AG04450 (cell line): ENCODE measurements at regions not wholly inside any gene's neighbourhood (a gene's known extent, or its start where the extent isn't known, plus 50 kb on each side); places are given as distances from the start of the nearest gene placed in this dataset.

ENCODE experiments used
- CTCF ChIA-PET: fragments of 300-600, 350-600 bp; formaldehyde crosslinking; extraction: SDS; loops from one replicate; lab custom pipeline; 2022; ENCODE audit warnings: antibody characterized with exemption, inconsistent platforms; lab: Charles Lee
- POLR2A ChIA-PET: fragments of 350-600 bp; formaldehyde crosslinking; extraction: SDS; loops from one replicate; lab custom pipeline; 2021; ENCODE audit warnings: antibody characterized with exemption, inconsistent platforms; lab: Yijun Ruan, JAX
- DNase-seq: peaks from one replicate; pipeline ENCODE4 v3.0.0-alpha.2; 2011; ENCODE audit warnings: low read depth, low spot score
- H3K27ac ChIP-seq: one replicate; pipeline ENCODE4 v1.5.1; 2012; ENCODE audit warnings: low read depth, low read length, control low read depth
- H3K27me3 ChIP-seq: one replicate; pipeline ENCODE4 v1.6.0; 2012; ENCODE audit warnings: low read length; ENCODE audit not compliant: control insufficient read depth, insufficient read depth
- H3K4me3 ChIP-seq: 2 replicates; pipeline ENCODE4 v1.5.1; 2011; ENCODE audit warnings: mild to moderate bottlenecking, low read depth, low read length, control low read depth
- H3K9me3 ChIP-seq: 2 replicates; pipeline ENCODE4 v1.5.1; 2012; ENCODE audit warnings: low read length; ENCODE audit not compliant: control insufficient read depth, insufficient read depth
- TF ChIP-seq, protein P1 (sequence below): IDR thresholded peaks from 2 replicates; pipeline ENCODE4 v1.5.1; 2011; ENCODE audit warnings: low read depth, low read length, control low read depth, inconsistent platforms

DNA sequence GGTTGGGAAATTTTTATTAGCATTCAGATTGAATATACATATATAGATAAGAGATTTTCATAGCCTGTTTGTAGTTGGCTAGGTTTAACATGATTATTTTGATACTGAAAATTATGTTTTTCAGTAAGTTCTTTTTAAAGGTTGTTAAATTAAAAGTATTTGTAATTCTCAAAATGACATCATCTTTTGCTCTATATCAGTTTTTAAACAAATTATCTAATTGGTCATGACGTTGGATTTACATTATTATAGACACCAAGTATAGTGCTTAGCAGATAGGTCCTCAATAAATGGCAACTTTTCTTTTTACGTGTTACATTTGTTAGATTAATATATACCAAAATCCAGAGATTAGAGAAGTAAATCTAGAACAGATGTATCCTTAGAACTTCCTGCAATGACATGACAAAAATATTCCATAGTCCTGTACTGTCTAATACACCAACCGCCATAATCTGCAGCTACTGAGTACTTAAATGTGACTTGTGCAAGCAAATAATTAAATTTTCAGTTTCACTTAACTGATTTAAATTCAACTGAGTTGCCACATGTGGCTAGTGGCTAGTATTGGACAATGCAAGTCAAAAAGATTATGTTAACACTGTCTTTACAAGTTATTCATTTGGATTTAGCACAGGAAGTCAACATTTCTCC lies 1613.1 kb upstream of the TENM3 start:
- H3K27me3 ChIP-seq: no peaks in the 10 kb centered on the region
- POLR2A ChIA-PET: no interaction called here
- H3K27ac ChIP-seq: no peak overlapping the region
- CTCF ChIA-PET: no interaction called here
- H3K4me3 ChIP-seq: no peak overlapping the region
- H3K9me3 ChIP-seq: no peaks in the 10 kb centered on the region
- TF ChIP-seq, protein P1, sequence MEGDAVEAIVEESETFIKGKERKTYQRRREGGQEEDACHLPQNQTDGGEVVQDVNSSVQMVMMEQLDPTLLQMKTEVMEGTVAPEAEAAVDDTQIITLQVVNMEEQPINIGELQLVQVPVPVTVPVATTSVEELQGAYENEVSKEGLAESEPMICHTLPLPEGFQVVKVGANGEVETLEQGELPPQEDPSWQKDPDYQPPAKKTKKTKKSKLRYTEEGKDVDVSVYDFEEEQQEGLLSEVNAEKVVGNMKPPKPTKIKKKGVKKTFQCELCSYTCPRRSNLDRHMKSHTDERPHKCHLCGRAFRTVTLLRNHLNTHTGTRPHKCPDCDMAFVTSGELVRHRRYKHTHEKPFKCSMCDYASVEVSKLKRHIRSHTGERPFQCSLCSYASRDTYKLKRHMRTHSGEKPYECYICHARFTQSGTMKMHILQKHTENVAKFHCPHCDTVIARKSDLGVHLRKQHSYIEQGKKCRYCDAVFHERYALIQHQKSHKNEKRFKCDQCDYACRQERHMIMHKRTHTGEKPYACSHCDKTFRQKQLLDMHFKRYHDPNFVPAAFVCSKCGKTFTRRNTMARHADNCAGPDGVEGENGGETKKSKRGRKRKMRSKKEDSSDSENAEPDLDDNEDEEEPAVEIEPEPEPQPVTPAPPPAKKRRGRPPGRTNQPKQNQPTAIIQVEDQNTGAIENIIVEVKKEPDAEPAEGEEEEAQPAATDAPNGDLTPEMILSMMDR: no peak
- DNase-seq: no peak

DNA sequence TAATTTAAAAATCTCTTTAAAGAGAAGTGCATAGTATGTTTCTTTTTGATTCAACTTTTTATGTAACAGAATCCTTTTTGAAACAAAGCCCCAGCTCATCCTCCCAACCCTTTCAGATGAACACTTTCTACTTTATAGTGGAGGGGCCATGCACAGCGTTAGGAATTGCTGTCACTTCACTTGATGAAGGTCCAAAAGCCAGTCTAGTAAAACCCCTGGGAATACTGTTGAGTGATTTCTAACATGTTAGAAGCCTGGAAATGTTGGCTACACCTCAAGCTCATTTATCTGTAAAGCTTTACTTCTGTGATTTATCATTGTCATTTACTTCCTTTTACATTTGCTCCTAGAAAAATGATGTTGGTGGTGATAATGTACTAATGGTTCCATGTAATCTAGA lies 1608.9 kb upstream of the TENM3 start:
- Histone ChIP-seq H3K9me3 (no peaks in the 10 kb centered on the region), H3K27me3 (no peaks in the 10 kb centered on the region), H3K27ac (no peak overlapping the region), H3K4me3 (no peak overlapping the region)
- TF ChIP-seq, protein P1: no peak
- ChIA-PET POLR2A (no interaction called here), CTCF (no interaction called here)
- DNase-seq: no peak

DNA sequence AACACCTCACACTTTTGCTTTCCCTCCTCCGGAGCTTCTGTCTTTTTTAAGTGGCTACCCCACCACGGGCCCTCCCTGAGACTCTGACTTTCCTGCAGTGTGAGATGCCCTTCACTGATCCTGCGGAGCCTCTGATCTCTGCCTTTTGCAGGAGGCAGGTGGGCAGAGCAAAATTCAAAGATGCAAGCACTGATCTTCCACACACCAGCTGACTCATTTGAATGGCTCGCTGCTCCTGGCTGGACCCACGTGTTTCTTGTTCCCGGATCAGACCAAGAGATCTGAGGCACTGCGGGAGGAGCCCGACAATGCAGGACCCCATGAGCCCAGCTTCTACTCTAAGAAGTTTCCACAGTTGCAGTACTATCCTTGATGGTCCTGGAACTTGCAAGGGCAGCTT lies 1607.9 kb upstream of the TENM3 start:
- Histone ChIP-seq H3K27me3 (no peaks in the 10 kb centered on the region), H3K27ac (no peak overlapping the region), H3K9me3 (no peaks in the 10 kb centered on the region), H3K4me3 (no peak overlapping the region)
- no peak for DNase-seq
- POLR2A ChIA-PET: no interaction called here
- TF ChIP-seq, protein P1: no peak
- CTCF ChIA-PET: interaction anchor here (1.4 kb wide), 1 partner anchor 30 kb away, joined by 4 read pairs; no protein-coding TSS in a partner anchor

DNA sequence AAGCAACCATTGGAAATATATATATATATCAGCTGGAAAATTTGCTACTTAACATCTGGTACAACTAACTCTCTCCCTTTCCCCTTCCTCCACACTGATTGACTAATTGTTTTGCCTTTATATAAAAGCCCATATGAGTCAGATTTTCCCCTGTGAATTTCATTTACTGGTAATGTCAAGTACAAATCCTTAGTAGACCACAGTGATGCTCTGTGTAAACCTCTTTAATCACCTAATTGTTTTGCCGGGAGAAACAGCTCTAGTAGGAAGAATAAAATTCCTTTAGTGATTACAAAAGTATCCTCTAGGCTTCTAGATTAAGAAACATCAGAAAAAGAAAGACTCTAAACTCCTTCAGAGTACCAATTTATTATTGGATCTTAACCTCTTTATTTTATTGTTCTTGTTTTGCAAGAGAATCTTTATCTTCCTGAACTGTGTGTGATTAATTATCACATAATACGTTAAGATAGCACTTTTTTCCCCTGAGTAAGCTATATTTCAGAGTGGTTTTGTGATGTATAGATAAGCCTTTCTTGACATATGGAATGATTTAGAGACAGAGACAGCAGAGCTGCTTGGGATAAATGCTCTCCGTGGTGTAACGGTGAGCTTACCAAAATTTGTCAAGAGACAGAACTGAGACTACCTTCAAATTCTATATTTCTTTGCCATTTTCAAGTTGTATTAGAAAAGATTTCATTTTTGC lies 1606.4 kb upstream of the TENM3 start:
- Histone ChIP-seq H3K27ac (no peak overlapping the region), H3K9me3 (no peaks in the 10 kb centered on the region), H3K4me3 (no peak overlapping the region), H3K27me3 (no peaks in the 10 kb centered on the region)
- CTCF ChIA-PET: no interaction called here
- DNase-seq: no peak
- TF ChIP-seq, protein P1: no peak
- POLR2A ChIA-PET: no interaction called here

DNA sequence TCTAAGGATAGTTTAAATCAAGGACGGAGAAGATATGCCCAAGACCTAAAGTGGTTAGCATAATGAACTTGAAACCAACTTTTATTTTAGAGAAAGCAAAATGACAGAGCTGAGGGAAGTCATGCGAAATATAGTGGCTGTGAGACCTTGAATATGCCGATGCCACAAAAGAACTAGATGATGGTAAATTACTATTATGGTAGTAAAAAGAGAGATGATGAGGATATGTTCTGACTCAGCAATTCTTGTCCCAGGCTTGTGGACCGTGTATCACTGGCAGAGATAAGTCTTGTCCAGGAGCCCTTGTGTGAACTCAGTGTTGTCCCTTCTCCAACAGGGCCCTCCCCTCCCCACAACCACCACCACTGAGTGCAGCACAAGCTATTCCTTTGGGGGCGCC lies 1605.6 kb upstream of the TENM3 start:
- Histone ChIP-seq H3K27ac (no peak overlapping the region), H3K9me3 (no peaks in the 10 kb centered on the region), H3K4me3 (no peak overlapping the region), H3K27me3 (no peaks in the 10 kb centered on the region)
- CTCF ChIA-PET: interaction anchor here (1.2 kb wide), 1 partner anchor 27 kb away, joined by 3 read pairs; no protein-coding TSS in a partner anchor
- no peak for DNase-seq
- POLR2A ChIA-PET: no interaction called here
- TF ChIP-seq, protein P1: no peak
